GM12864 (cell line): ENCODE measurements at regions not wholly inside any gene's neighbourhood (a gene's known extent, or its start where the extent isn't known, plus 50 kb on each side); places are given as distances from the start of the nearest gene placed in this dataset.

Experiments
- DNase-seq: peaks from one replicate; pipeline ENCODE4 v3.0.0-alpha.2; 2011; ENCODE audit warnings: low read depth
- H3K4me3 ChIP-seq: 2 replicates; pipeline ENCODE4 v1.5.1; 2011; ENCODE audit warnings: mild to moderate bottlenecking, low read depth, low read length, control low read depth
- TF ChIP-seq, protein P1 (sequence below): IDR thresholded peaks from 2 replicates; pipeline ENCODE4 v1.5.1; 2011; ENCODE audit warnings: low read depth, mild to moderate bottlenecking, moderate library complexity, low read length, control low read depth, inconsistent platforms; ENCODE audit errors: missing control alignments

DNA sequence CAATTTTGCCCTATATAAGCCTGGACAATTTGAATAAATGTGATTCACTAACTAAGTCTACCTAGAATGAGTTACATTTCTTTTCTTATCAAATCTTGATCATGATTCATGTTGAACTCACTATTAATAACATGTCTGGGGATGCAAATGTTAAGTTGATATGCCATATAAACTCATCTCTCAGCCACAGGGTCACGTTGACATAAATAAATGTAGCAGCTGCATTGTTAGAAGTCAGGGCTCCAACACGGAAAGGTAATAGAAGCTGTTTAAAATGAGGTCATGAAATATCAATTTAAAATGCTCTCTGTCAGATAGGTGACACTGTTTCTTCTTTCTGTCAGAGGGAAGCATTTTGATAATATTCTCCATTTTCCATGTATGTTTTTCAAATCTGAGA, 521.9 kb downstream of the CCDC85A start:
- DNase-seq = no peak
- TF ChIP-seq, protein P1, sequence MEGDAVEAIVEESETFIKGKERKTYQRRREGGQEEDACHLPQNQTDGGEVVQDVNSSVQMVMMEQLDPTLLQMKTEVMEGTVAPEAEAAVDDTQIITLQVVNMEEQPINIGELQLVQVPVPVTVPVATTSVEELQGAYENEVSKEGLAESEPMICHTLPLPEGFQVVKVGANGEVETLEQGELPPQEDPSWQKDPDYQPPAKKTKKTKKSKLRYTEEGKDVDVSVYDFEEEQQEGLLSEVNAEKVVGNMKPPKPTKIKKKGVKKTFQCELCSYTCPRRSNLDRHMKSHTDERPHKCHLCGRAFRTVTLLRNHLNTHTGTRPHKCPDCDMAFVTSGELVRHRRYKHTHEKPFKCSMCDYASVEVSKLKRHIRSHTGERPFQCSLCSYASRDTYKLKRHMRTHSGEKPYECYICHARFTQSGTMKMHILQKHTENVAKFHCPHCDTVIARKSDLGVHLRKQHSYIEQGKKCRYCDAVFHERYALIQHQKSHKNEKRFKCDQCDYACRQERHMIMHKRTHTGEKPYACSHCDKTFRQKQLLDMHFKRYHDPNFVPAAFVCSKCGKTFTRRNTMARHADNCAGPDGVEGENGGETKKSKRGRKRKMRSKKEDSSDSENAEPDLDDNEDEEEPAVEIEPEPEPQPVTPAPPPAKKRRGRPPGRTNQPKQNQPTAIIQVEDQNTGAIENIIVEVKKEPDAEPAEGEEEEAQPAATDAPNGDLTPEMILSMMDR = no peak
- no peak overlapping the region for H3K4me3 ChIP-seq

DNA sequence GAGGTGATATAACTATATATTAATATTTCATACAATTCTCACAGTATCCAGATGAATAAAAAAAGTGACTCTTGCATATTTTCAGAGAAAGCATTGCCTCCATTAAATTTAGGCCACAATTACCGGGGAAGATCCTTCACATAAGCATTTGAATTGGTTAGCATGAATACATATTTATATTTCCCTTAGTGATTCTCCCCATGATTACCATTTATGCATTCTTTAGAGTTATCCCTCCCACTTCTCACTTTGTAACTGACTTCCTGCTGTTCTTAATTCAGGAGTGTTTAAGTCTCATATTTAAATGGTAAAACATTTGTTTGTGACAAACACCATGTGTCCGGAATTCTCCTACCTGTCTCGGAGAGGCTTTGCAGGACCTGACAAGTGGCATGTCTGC, 523.4 kb downstream of the CCDC85A start:
- TF ChIP-seq, protein P1 = no peak
- no peak overlapping the region for H3K4me3 ChIP-seq
- no peak for DNase-seq

DNA sequence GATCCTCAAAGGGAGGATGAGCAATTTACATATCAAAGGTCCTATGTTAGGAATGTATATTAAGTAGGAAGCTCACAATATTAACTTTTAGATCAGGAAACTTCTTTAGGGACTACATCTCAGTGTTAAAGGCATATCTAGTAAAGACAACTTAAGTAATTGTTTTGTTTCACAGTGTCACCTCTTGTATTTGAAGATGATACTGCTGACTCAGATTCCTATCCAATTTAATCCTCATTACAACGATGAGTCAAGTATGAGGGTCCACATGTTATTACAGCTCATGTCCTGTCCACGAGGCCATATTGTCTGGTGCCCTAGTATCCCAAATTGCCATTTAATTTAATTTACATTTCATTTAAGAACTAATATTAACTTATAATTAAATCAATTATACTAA, 523.9 kb downstream of the CCDC85A start:
- no peak overlapping the region for H3K4me3 ChIP-seq
- no peak for DNase-seq
- TF ChIP-seq, protein P1 = no peak

DNA sequence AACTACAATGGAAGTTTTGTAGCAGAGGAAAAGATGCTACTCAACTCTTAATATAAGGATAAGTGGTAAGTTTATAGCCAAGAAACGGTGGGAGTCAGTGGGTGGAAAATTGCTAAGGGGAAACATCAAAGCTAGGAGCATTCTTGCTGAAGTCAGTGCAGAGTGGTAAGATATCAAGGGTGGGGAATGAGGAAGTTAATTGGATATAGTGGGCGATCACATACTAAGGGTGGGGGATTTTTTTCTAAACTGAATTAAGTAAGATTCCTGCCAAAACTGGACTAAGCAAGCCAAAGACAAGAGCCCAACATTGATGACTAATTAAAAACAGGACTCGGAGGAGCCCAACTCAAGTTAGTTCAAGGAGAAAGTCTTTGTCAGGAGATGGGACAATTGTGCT, 525.4 kb downstream of the CCDC85A start:
- TF ChIP-seq, protein P1 = no peak
- no peak for DNase-seq
- H3K4me3 ChIP-seq = no peak overlapping the region

DNA sequence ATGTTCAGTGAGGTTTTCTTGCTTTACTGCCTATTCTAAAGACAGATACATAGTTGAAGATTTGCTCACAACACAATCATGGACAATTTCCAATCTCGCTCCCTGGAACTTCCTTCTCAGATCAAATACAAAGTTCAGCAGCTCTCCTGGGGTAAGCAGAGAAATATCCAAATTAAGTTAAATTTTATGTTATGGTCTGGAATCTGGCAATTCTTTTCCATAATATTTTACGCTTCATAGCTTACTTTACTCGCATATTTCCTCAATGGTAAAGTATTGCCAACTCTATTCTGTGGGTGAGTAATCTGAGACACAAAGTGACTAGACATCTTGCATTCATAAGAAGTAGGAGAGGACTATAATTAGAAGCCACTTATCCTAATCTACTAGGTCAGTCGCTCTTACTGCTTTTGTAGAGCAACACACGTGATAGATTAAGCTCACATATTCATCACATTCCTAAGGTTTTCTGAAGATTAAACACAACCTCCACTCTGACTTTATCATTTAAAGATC, 529.4 kb downstream of the CCDC85A start:
- H3K4me3 ChIP-seq = no peak overlapping the region
- TF ChIP-seq, protein P1 = no peak
- no peak for DNase-seq

DNA sequence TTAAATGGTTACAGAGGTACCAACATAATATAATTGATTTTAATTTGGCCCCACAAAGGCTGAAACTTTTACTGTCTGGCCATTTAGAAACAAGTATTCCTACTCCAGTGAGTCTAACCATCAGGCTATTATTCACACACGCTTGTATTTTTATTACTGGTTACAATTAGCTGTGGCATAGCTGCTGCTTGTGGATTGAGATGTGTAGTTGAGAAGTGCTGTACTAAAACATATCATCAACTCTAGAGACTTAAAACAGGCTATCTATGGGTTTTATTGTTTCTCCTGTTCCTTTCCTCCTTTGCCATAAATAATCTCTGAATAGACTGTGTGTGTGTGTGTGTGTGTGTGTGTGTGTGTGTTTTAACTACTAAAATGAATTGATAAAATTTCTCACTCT, 530.2 kb downstream of the CCDC85A start:
- H3K4me3 ChIP-seq = no peak overlapping the region
- TF ChIP-seq, protein P1 = no peak

DNA sequence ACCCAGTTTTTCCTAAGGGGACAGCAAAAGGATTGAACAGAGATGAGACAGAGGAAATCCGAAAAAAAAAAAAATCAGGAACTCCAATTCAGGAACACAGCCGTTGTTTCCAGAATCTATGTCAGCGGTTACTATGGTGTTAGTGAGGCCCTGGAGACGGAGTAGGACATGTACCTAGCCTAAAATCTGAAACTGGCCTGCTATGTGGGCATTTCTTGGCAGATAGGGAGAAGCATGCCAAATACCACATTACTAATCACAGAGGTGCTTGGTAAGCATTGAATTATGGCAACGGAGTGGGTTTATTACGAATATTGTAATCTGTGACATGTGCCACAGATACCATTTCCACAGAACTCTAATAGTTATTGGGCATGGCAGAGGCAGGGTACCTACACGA, 530.6 kb downstream of the CCDC85A start:
- DNase-seq = no peak
- no peak overlapping the region for H3K4me3 ChIP-seq
- TF ChIP-seq, protein P1 = no peak

More for the DNA sequence above, 530.2 kb downstream of the CCDC85A start:
- no peak for DNase-seq
